Brain microvascular endothelial cell (primary cell): ENCODE measurements at regions not wholly inside any gene's neighbourhood (a gene's known extent, or its start where the extent isn't known, plus 50 kb on each side); places are given as distances from the start of the nearest gene placed in this dataset.
A peak's percentile ranks its signal among the peaks of the same experiment; 100 is the strongest.

Source experiments
- DNase-seq: peaks from one replicate; pipeline ENCODE4 v3.0.0-alpha.2; 2020
- H3K27ac ChIP-seq: fragments of 250-450 bp; sonication (Bioruptor Pico); 2 replicates; pipeline ENCODE4 v1.5.1; 2020; ENCODE audit warnings: mild to moderate bottlenecking, moderate library complexity
- H3K27me3 ChIP-seq: fragments of 250-450 bp; sonication (Bioruptor Pico); replicated peaks from 2 replicates; pipeline ENCODE4 v1.5.1; 2020; ENCODE audit warnings: mild to moderate bottlenecking
- H3K36me3 ChIP-seq: fragments of 250-450 bp; sonication (Bioruptor Pico); replicated peaks from 2 replicates; pipeline ENCODE4 v1.5.1; 2020; ENCODE audit warnings: mild to moderate bottlenecking
- H3K4me3 ChIP-seq: 2 replicates; pipeline ENCODE4 v1.5.1; 2011; ENCODE audit warnings: low read depth, mild to moderate bottlenecking, control low read depth, low read length, moderate library complexity
- in situ Hi-C: cut with HindIII; loops from 2 replicates; pipeline ENCODE4 v1.10.0; 2017; ENCODE audit warnings: low sequenced_read_pairs, low pct_ligation_motif_present
- TF ChIP-seq, protein P1 (sequence below): IDR thresholded peaks from 2 replicates; pipeline ENCODE4 v1.5.1; 2011; ENCODE audit warnings: low read depth, mild to moderate bottlenecking, moderate library complexity, low read length, control low read depth, inconsistent platforms; ENCODE audit errors: missing control alignments

DNA sequence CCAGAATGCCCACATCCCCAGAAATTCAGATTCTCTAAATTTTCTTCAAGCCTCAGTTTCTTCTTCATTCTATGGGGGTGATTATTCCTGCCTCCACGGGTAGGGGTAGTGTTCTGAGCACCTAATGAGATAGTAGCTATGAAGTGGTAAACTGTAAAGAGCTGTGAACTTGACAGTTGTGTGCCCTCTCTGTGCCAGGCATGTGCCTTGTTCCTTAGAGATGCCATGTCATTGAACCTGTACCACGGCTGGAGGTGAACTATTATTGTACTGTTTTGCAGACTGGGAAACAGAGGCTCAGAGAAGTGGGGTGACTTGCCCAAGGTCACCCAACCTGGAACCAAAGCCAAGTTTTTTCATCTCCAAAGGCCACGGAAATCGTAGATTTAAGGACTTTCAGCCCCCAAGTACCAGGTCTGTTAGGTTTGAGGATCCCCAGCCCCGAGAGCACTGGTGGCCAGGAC lies 67.7 kb upstream of the SIRPA start:
- H3K36me3 ChIP-seq = no peaks in the 10 kb centered on the region
- in situ Hi-C loops = no loop called here
- H3K27ac ChIP-seq = no peak overlapping the region
- no peak overlapping the region for H3K4me3 ChIP-seq
- H3K27me3 ChIP-seq = no peaks in the 10 kb centered on the region
- DNase-seq = no peak
- TF ChIP-seq, protein P1, sequence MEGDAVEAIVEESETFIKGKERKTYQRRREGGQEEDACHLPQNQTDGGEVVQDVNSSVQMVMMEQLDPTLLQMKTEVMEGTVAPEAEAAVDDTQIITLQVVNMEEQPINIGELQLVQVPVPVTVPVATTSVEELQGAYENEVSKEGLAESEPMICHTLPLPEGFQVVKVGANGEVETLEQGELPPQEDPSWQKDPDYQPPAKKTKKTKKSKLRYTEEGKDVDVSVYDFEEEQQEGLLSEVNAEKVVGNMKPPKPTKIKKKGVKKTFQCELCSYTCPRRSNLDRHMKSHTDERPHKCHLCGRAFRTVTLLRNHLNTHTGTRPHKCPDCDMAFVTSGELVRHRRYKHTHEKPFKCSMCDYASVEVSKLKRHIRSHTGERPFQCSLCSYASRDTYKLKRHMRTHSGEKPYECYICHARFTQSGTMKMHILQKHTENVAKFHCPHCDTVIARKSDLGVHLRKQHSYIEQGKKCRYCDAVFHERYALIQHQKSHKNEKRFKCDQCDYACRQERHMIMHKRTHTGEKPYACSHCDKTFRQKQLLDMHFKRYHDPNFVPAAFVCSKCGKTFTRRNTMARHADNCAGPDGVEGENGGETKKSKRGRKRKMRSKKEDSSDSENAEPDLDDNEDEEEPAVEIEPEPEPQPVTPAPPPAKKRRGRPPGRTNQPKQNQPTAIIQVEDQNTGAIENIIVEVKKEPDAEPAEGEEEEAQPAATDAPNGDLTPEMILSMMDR = no peak

DNA sequence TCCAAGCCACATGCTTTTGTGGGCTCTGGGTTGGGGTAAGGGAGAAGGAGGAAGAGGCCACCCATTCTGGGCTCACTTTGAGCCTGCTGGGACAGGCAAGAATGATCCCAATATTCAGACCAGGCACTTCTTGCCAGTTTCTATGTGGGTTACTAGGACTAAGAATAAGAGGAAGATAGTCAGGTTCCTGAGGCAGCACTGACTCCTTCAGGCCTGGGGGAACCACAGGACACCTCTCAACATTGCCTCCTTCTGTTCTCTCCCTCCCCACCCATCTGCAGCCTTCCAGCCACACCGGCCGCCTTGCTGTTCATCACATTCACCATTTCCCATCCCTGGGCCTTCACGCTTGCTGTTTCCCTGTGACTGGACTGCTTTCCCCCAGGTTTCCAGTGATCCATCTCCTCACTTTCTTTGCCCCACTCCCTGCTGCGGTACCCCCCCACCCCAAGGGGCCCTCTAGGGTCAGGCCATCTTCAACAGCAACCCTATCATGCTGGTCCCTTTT lies 69.2 kb upstream of the SIRPA start:
- Histone ChIP-seq H3K36me3 (no peaks in the 10 kb centered on the region), H3K27me3 (no peaks in the 10 kb centered on the region), H3K4me3 (no peak overlapping the region), H3K27ac (peak overlapping the region; percentile 68)
- no peak for DNase-seq
- TF ChIP-seq, protein P1 = no peak
- in situ Hi-C loops = no loop called here

DNA sequence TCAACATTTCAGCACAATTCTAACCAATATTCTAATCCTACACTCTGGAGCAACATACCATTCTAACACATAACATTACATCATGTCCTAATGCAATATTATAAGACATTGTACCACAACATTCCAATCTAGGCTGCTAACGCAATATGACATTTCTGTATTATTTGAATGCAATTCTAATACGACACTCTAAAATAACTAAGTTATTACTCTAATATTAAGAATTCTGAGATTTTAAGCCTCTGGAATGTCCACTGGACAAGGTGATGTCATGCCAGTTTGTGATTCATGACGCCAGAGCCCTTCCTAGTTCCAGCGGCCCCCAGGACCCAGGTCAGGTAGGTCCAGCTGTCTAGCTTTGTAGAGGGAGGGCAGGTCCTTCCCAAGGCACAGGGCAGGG lies 69.7 kb upstream of the SIRPA start:
- in situ Hi-C loops = no loop called here
- TF ChIP-seq, protein P1 = no peak
- peak overlapping the region; percentile 68 for H3K27ac ChIP-seq
- DNase-seq = peak; percentile 81
- H3K4me3 ChIP-seq = no peak overlapping the region
- H3K36me3 ChIP-seq = no peaks in the 10 kb centered on the region
- no peaks in the 10 kb centered on the region for H3K27me3 ChIP-seq

DNA sequence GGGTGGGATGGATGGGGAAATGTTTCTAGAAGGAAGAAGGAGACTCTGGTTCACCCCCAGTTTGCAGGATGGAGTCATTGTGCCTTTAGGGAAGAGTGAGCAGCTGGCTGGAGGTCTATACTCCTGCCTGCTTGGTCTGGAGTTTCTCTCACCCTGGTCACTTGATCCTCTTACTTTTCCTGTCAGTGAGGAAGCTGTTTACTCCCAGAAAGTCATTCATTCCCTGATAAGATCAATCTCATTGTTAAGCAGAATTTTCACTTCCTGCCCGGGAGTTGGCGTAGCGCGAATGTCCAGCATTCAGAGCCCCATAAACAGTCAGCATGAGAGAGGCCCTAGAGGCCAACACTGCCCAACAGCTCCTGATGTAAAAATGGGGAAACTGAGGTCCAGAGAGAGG lies 70.4 kb upstream of the SIRPA start:
- Histone ChIP-seq H3K36me3 (no peaks in the 10 kb centered on the region), H3K27me3 (no peaks in the 10 kb centered on the region), H3K27ac (peak overlapping the region; percentile 27), H3K4me3 (no peak overlapping the region)
- TF ChIP-seq, protein P1 = no peak
- in situ Hi-C loops = no loop called here
- DNase-seq = no peak

DNA sequence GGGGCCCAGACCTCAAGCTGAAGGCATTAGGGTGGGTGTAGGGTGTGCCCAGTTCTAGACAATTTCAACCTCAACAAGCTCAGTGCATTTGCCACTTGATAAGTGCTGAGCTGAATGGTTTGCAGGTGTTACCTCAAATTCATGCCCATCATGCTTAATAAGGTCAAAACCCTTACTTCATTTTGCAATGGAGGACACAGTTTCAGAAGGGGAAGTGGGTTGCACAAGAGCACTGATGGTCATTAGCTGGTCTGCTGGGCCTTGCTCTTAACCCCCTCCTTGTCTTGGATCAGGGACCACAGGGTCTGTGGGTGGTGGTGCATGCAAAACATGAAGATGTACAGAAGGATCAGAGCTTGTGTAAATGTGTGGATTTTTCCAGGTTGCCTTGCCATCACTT lies 71.0 kb upstream of the SIRPA start:
- no peaks in the 10 kb centered on the region for H3K27me3 ChIP-seq
- H3K27ac ChIP-seq = no peak overlapping the region
- no peak overlapping the region for H3K4me3 ChIP-seq
- no peaks in the 10 kb centered on the region for H3K36me3 ChIP-seq
- no peak for DNase-seq
- TF ChIP-seq, protein P1 = no peak
- in situ Hi-C loops = no loop called here

DNA sequence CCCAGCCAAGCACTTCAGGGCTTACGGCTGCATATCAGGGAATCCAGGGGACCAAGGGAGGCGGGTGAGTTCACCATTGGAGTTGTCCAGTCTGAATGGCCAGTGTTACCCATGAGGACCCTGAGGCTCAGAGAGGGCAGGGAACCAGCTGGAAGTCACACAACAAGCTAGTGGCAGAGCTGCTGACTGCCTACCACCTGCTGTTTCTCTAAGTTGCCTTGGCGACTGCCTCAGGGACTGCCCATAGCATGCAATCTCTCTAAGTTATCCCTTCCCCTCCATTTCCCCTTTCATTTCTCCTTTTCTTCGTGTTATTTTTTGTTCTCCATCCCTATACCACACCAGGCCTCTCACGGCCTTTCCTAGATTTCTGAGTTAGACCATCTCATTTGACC lies 71.8 kb upstream of the SIRPA start:
- H3K4me3 ChIP-seq = no peak overlapping the region
- TF ChIP-seq, protein P1 = no peak
- DNase-seq = no peak
- H3K27ac ChIP-seq = no peak overlapping the region
- in situ Hi-C loops = no loop called here
- H3K27me3 ChIP-seq = no peaks in the 10 kb centered on the region
- H3K36me3 ChIP-seq = no peaks in the 10 kb centered on the region
